GM18873 (cell line): ENCODE measurements at regions not wholly inside any gene's neighbourhood (a gene's known extent, or its start where the extent isn't known, plus 50 kb on each side); places are given as distances from the start of the nearest gene placed in this dataset.

Experiments
- ATAC-seq: cut with Tn5 transposase; IDR thresholded peaks from one replicate; pipeline ENCODE4 v1.9.1; 2021; ENCODE audit warnings: mild to moderate bottlenecking, moderate library complexity, moderate number of reproducible peaks; ENCODE audit not compliant: unreplicated experiment, low FRiP score

GRCh38 chr4:155077452-155078229 is 130.8 kb upstream of the NPY2R start:
- ATAC-seq = no peak

- no peak for ATAC-seq
Measured at GRCh38 chr4:155079871-155080270, 128.6 kb upstream of the NPY2R start.

GRCh38 chr4:155081222-155081621 is 127.2 kb upstream of the NPY2R start:
- no peak for ATAC-seq

DNA sequence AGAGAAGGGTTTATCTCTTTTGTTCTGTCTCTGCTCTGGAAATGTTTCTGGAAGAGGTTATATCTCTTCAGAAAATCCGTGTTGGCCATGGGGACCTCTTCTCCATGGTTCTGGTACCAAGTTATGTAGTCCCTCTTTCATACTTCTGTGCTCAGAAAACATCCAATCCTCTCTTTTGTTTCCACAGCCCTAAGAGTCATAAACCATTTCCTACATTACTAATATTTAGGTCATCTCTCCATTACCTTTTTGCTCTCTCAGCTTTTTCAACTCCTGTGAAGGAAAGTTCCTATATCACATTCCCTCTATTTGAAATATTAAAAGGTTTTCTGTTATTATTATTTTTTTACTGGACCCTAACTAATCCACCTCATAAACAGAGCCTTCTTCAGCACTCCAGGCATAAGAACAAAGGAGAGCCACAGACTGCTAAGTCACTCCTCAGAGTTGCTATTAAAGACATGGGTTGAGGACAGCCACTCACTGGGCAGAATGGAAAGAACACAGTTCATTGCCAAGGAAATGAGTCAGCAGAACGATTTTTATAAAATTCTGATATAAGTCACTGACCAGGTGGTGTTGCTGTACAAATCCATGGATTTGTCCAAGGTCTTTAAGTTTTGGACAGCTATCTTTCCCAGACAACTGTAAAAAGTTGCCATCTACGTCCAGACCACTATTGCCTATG is 122.4 kb upstream of the NPY2R start:
- no peak for ATAC-seq

GRCh38 chr4:155094201-155094820 is 114.1 kb upstream of the NPY2R start:
- no peak for ATAC-seq

- ATAC-seq = no peak
Measured at GRCh38 chr4:155099231-155099630, 109.2 kb upstream of the NPY2R start.

DNA sequence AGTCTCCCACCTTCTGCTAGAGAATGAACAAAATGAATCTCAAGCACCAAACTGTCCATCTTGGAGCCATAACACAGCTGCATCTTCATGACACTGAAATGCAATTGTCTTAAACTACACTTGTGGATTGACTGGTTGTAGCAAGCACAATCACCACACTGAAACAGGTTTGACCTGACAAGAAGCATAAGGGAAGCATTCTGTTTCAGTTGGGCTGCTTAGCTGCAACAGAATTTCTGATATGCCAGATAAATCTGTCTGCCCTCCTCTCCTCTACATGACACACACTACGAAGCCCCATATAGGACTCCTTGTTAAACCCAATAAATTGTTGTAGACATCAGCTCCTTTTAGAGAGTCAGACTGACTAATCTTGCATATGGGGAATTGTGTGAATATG is 101.8 kb upstream of the NPY2R start:
- ATAC-seq = no peak

DNA sequence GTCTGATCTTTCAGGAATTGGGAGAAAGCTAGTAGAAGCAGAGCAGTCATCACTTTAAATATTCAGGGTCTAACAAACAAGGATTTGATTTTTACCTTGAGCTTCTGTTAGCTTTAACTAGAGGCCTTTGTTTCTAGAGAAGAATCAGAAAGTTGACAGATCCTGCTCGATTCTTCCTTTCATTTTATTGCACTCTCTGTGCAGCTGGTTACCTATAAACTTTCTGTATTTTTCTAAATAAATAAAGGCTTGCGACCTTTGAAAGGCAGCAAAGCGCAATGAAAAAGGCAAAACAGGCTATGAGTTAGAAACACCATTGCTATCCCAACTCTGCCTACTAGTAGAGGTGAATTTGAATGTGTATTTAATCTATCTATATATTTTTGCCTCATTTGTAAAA is 101.4 kb upstream of the NPY2R start:
- no peak for ATAC-seq

DNA sequence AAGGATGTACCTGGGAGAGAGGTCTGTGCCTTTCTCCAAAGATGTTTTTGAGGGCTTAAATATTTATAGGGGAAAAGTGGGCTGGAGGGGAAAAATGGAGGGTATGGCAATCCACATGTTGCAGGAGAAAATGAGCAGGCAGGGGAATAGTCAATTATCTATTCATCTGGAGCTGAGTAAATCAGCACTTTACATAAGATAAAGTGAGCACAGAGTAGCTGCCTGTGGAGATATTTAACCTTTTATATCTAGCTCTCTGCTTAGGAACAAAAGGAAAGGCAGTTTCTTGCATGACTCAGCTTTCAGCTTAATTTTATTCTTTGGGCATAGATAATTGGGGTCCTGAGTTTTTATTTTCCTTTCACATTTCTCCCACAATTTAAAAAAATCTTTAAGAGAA is 93.6 kb upstream of the NPY2R start:
- ATAC-seq = no peak

GRCh38 chr4:155119006-155119405 is 89.4 kb upstream of the NPY2R start:
- no peak for ATAC-seq

DNA sequence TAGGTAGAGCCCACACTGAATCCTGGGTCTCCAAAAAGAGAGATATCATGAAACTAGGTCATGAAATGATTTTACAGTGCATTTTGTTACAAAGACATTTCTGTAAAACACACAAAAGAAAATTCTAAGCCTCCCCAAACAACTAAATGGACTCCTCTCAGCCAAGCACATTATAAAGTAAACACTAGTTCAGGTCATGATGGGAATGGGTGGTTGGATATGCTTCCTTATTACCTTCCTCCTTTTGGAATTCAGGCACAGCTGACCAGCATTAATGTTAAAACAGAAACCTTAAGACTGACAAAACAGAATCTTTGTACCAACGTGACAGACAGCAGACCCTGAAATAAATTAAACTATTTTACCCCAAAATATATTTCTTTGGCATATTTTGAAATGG is 87.9 kb upstream of the NPY2R start:
- ATAC-seq = no peak

- no peak for ATAC-seq
Measured at GRCh38 chr4:155122382-155122781, 86.1 kb upstream of the NPY2R start.

DNA sequence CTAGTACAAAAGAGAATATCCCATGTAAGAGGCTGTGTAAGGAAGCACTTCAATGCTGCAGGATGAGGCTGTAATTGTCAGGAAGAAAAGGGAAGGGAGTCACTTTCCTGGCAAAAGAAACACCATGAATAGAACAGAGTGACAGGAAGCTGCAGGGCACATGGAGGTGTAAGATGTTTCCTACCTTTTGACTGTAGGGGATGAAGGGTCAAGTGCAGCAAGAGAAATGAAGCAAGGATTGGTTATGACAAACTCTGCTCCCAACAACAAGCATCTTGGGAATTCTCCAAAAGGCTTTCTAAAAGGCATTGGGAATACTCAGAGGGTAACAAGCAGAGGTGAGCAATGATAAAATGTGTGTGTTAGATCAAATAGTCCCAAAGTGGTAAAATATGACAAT is 74.3 kb upstream of the NPY2R start:
- ATAC-seq = no peak

GRCh38 chr4:155140889-155141288 is 67.5 kb upstream of the NPY2R start:
- ATAC-seq = no peak

- ATAC-seq = no peak
Measured at GRCh38 chr4:155143512-155143911, 64.9 kb upstream of the NPY2R start.
